CD8-positive, alpha-beta memory T cell (primary cell): ENCODE measurements at regions not wholly inside any gene's neighbourhood (a gene's known extent, or its start where the extent isn't known, plus 50 kb on each side); places are given as distances from the start of the nearest gene placed in this dataset.

Experiments used
- CTCF ChIA-PET: fragments of 350-600 bp; sonication (Branson Sonifier 250); formaldehyde crosslinking; loops from one replicate; lab custom pipeline; 2021; ENCODE audit warnings: antibody characterized with exemption; lab: Charles Lee
- POLR2A ChIA-PET: fragments of 350-600 bp; sonication (Branson Sonifier 250); formaldehyde crosslinking; loops from one replicate; lab custom pipeline; 2021; ENCODE audit warnings: antibody characterized with exemption; lab: Charles Lee
- DNase-seq, 5 donors: peaks; one replicate each; pipeline versions ENCODE4 v3.0.0 to v3.0.0-alpha.2; 2020 to 2022; ENCODE audit warnings: mixed read lengths in 1 of 5
- H3K27ac ChIP-seq: one replicate; pipeline ENCODE4 v1.7.0; 2013; ENCODE audit warnings: low read depth, mild to moderate bottlenecking, low read length, moderate library complexity
- H3K27me3 ChIP-seq: 2 replicates; pipeline ENCODE4 v1.7.0; 2013; ENCODE audit warnings: low read length, mild to moderate bottlenecking; ENCODE audit not compliant: insufficient read depth, poor library complexity, severe bottlenecking
- H3K36me3 ChIP-seq: 2 replicates; pipeline ENCODE4 v1.7.0; 2013; ENCODE audit warnings: mild to moderate bottlenecking, low read length, moderate library complexity; ENCODE audit not compliant: insufficient read depth
- H3K4me1 ChIP-seq: 2 replicates; pipeline ENCODE4 v1.7.0; 2013; ENCODE audit warnings: mild to moderate bottlenecking, low read length, moderate library complexity; ENCODE audit not compliant: insufficient read depth
- H3K4me3 ChIP-seq: 2 replicates; pipeline ENCODE4 v1.7.0; 2013; ENCODE audit warnings: mild to moderate bottlenecking, low read length
- H3K9me3 ChIP-seq: 2 replicates; pipeline ENCODE4 v1.7.0; 2013; ENCODE audit warnings: mild to moderate bottlenecking, low read length
- H3K27ac Mint-ChIP-seq, 8 donors: one replicate each; pipeline ENCODE4 v1.8.0; 2020 to 2021; ENCODE audit warnings: mixed read lengths in 8 of 8, mild to moderate bottlenecking in 6 of 8, inconsistent platforms in 3 of 8, moderate library complexity in 3 of 8
- H3K27me3 Mint-ChIP-seq, 2 donors: one replicate each; pipeline ENCODE4 v1.8.0; 2020 to 2021; ENCODE audit warnings: mixed read lengths in 2 of 2, mild to moderate bottlenecking in 1 of 2, moderate library complexity in 1 of 2
- H3K36me3 Mint-ChIP-seq, 3 donors: one replicate each; pipeline ENCODE4 v1.8.0; 2020 to 2021; ENCODE audit warnings: mixed read lengths in 3 of 3, inconsistent platforms in 1 of 3, mild to moderate bottlenecking in 1 of 3
- H3K4me1 Mint-ChIP-seq, 3 donors: one replicate each; pipeline ENCODE4 v1.8.0; 2020 to 2021; ENCODE audit warnings: mixed read lengths in 3 of 3, inconsistent platforms in 1 of 3, mild to moderate bottlenecking in 1 of 3
- H3K4me3 Mint-ChIP-seq, 7 donors: one replicate each; pipeline ENCODE4 v1.8.0; 2020 to 2021; ENCODE audit warnings: mixed read lengths in 7 of 7, mild to moderate bottlenecking in 6 of 7, moderate library complexity in 4 of 7, inconsistent platforms in 2 of 7
- H3K9me3 Mint-ChIP-seq, 5 donors: one replicate each; pipeline ENCODE4 v1.8.0; 2020 to 2022; ENCODE audit warnings: mixed read lengths in 5 of 5, mild to moderate bottlenecking in 3 of 5, moderate library complexity in 2 of 5, inconsistent platforms in 1 of 5

GRCh38 chr13:83804356-83804962 is 77.8 kb downstream of the SLITRK1 start:
- no peak overlapping the region for H3K4me3 Mint-ChIP-seq
- ChIA-PET CTCF (no interaction called here), POLR2A (no interaction called here)
- no peaks in the 10 kb centered on the region for H3K27me3 Mint-ChIP-seq
- H3K4me1 ChIP-seq: no peaks in the 10 kb centered on the region
- no peak for DNase-seq
- no peak overlapping the region for H3K4me3 ChIP-seq
- no peaks in the 10 kb centered on the region for H3K9me3 ChIP-seq
- H3K4me1 Mint-ChIP-seq: no peaks in the 10 kb centered on the region
- no peaks in the 10 kb centered on the region for H3K9me3 Mint-ChIP-seq
- H3K27me3 ChIP-seq: no peaks in the 10 kb centered on the region
- no peaks in the 10 kb centered on the region for H3K36me3 ChIP-seq
- no peaks in the 10 kb centered on the region for H3K36me3 Mint-ChIP-seq
- no peak overlapping the region for H3K27ac Mint-ChIP-seq
- H3K27ac ChIP-seq: no peak overlapping the region

- Mint-ChIP-seq H3K27me3 (no peaks in the 10 kb centered on the region), H3K4me3 (no peak overlapping the region), H3K9me3 (peaks cover 0 to 2% (median 0%) of the 10 kb centered on the region in 5 donors), H3K27ac (no peak overlapping the region), H3K36me3 (no peaks in the 10 kb centered on the region), H3K4me1 (no peaks in the 10 kb centered on the region)
- CTCF ChIA-PET: no interaction called here
- H3K4me3 ChIP-seq: no peak overlapping the region
- POLR2A ChIA-PET: no interaction called here
- H3K27me3 ChIP-seq: no peaks in the 10 kb centered on the region
- no peak overlapping the region for H3K27ac ChIP-seq
- no peaks in the 10 kb centered on the region for H3K4me1 ChIP-seq
- no peaks in the 10 kb centered on the region for H3K36me3 ChIP-seq
- DNase-seq: no peak
- no peaks in the 10 kb centered on the region for H3K9me3 ChIP-seq
Measured at GRCh38 chr13:83798731-83799130, 83.5 kb downstream of the SLITRK1 start.

GRCh38 chr13:83796364-83796763 is 85.9 kb downstream of the SLITRK1 start:
- H3K36me3 ChIP-seq: no peaks in the 10 kb centered on the region
- Mint-ChIP-seq H3K27ac (no peak overlapping the region), H3K9me3 (peaks cover 0 to 2% (median 0%) of the 10 kb centered on the region in 5 donors), H3K27me3 (no peaks in the 10 kb centered on the region), H3K36me3 (no peaks in the 10 kb centered on the region), H3K4me3 (no peak overlapping the region), H3K4me1 (no peaks in the 10 kb centered on the region)
- no peaks in the 10 kb centered on the region for H3K9me3 ChIP-seq
- ChIA-PET POLR2A (no interaction called here), CTCF (no interaction called here)
- no peaks in the 10 kb centered on the region for H3K4me1 ChIP-seq
- no peaks in the 10 kb centered on the region for H3K27me3 ChIP-seq
- no peak for DNase-seq
- H3K4me3 ChIP-seq: no peak overlapping the region
- H3K27ac ChIP-seq: no peak overlapping the region

GRCh38 chr13:83794583-83794982 is 87.7 kb downstream of the SLITRK1 start:
- H3K27me3 ChIP-seq: no peaks in the 10 kb centered on the region
- Mint-ChIP-seq H3K9me3 (peaks cover 0 to 2% (median 0%) of the 10 kb centered on the region in 5 donors), H3K36me3 (no peaks in the 10 kb centered on the region), H3K4me1 (no peaks in the 10 kb centered on the region), H3K27me3 (no peaks in the 10 kb centered on the region), H3K27ac (no peak overlapping the region), H3K4me3 (no peak overlapping the region)
- no peaks in the 10 kb centered on the region for H3K4me1 ChIP-seq
- no peak for DNase-seq
- no peaks in the 10 kb centered on the region for H3K9me3 ChIP-seq
- POLR2A ChIA-PET: no interaction called here
- no peak overlapping the region for H3K4me3 ChIP-seq
- no peak overlapping the region for H3K27ac ChIP-seq
- CTCF ChIA-PET: no interaction called here
- no peaks in the 10 kb centered on the region for H3K36me3 ChIP-seq

GRCh38 chr13:83780227-83780626 is 102.0 kb downstream of the SLITRK1 start:
- Histone ChIP-seq H3K4me3 (no peak overlapping the region), H3K27ac (no peak overlapping the region), H3K4me1 (no peaks in the 10 kb centered on the region), H3K27me3 (no peaks in the 10 kb centered on the region), H3K36me3 (no peaks in the 10 kb centered on the region), H3K9me3 (no peaks in the 10 kb centered on the region)
- Mint-ChIP-seq H3K4me1 (no peaks in the 10 kb centered on the region), H3K4me3 (no peak overlapping the region), H3K27ac (no peak overlapping the region), H3K27me3 (no peaks in the 10 kb centered on the region), H3K9me3 (peaks cover 0 to 5% (median 0%) of the 10 kb centered on the region in 5 donors), H3K36me3 (no peaks in the 10 kb centered on the region)
- ChIA-PET POLR2A (no interaction called here), CTCF (no interaction called here)
- no peak for DNase-seq

GRCh38 chr13:83773961-83774360 is 108.3 kb downstream of the SLITRK1 start:
- H3K27ac ChIP-seq: no peak overlapping the region
- no peak for DNase-seq
- ChIA-PET POLR2A (no interaction called here), CTCF (no interaction called here)
- Mint-ChIP-seq H3K4me3 (no peak overlapping the region), H3K27ac (no peak overlapping the region), H3K36me3 (no peaks in the 10 kb centered on the region), H3K4me1 (no peaks in the 10 kb centered on the region), H3K9me3 (peaks cover 0 to 4% (median 0%) of the 10 kb centered on the region in 5 donors), H3K27me3 (no peaks in the 10 kb centered on the region)
- H3K36me3 ChIP-seq: no peaks in the 10 kb centered on the region
- no peaks in the 10 kb centered on the region for H3K27me3 ChIP-seq
- no peak overlapping the region for H3K4me3 ChIP-seq
- H3K9me3 ChIP-seq: no peaks in the 10 kb centered on the region
- H3K4me1 ChIP-seq: no peaks in the 10 kb centered on the region

- ChIA-PET POLR2A (no interaction called here), CTCF (no interaction called here)
- no peaks in the 10 kb centered on the region for H3K4me1 ChIP-seq
- Mint-ChIP-seq H3K27me3 (no peaks in the 10 kb centered on the region), H3K27ac (no peak overlapping the region), H3K4me3 (no peak overlapping the region), H3K4me1 (no peaks in the 10 kb centered on the region), H3K9me3 (peaks cover 0 to 9% (median 0%) of the 10 kb centered on the region in 5 donors), H3K36me3 (no peaks in the 10 kb centered on the region)
- no peak overlapping the region for H3K27ac ChIP-seq
- no peak for DNase-seq
- H3K27me3 ChIP-seq: no peaks in the 10 kb centered on the region
- H3K36me3 ChIP-seq: no peaks in the 10 kb centered on the region
- H3K4me3 ChIP-seq: no peak overlapping the region
- H3K9me3 ChIP-seq: no peaks in the 10 kb centered on the region
Measured at GRCh38 chr13:83765796-83766195, 116.5 kb downstream of the SLITRK1 start.

- no peaks in the 10 kb centered on the region for H3K27me3 Mint-ChIP-seq
- POLR2A ChIA-PET: no interaction called here
- H3K36me3 Mint-ChIP-seq: no peaks in the 10 kb centered on the region
Measured at GRCh38 chr13:83761631-83762030, 120.6 kb downstream of the SLITRK1 start.

More at GRCh38 chr13:83761631-83762030, 120.6 kb downstream of the SLITRK1 start:
- Histone ChIP-seq H3K4me3 (no peak overlapping the region), H3K27ac (no peak overlapping the region), H3K36me3 (no peaks in the 10 kb centered on the region), H3K27me3 (no peaks in the 10 kb centered on the region), H3K4me1 (no peaks in the 10 kb centered on the region), H3K9me3 (no peaks in the 10 kb centered on the region)
- H3K27ac Mint-ChIP-seq: no peak overlapping the region
- CTCF ChIA-PET: no interaction called here
- peaks cover 0 to 12% (median 6%) of the 10 kb centered on the region in 5 donors for H3K9me3 Mint-ChIP-seq
- H3K4me3 Mint-ChIP-seq: no peak overlapping the region
- no peak for DNase-seq
- H3K4me1 Mint-ChIP-seq: no peaks in the 10 kb centered on the region
